Neuronal stem cell (in vitro differentiated cells): ENCODE measurements at regions not wholly inside any gene's neighbourhood (a gene's known extent, or its start where the extent isn't known, plus 50 kb on each side); places are given as distances from the start of the nearest gene placed in this dataset.

Experiments used
- DNase-seq: peaks from one replicate; pipeline ENCODE4 v3.0.0-alpha.2; 2013; ENCODE audit warnings: low spot score
- H2AFZ ChIP-seq: one replicate; pipeline ENCODE4 v1.6.1; 2013; ENCODE audit warnings: mild to moderate bottlenecking, low read length, inconsistent platforms
- H2AK5ac ChIP-seq: 2 replicates; pipeline ENCODE4 v1.6.1; 2013; ENCODE audit warnings: low read depth, mild to moderate bottlenecking, inconsistent platforms, low read length, moderate library complexity, mixed read lengths
- H2BK120ac ChIP-seq: 2 replicates; pipeline ENCODE4 v1.6.1; 2013; ENCODE audit warnings: low read depth, mild to moderate bottlenecking, inconsistent platforms, low read length, moderate library complexity, mixed read lengths
- H2BK12ac ChIP-seq: one replicate; pipeline ENCODE4 v1.6.1; 2013; ENCODE audit warnings: low read length, inconsistent platforms
- H2BK15ac ChIP-seq: 2 replicates; pipeline ENCODE4 v1.6.1; 2013; ENCODE audit warnings: mild to moderate bottlenecking, low read length, inconsistent platforms, mixed read lengths
- H2BK5ac ChIP-seq: one replicate; pipeline ENCODE4 v1.6.1; 2013; ENCODE audit warnings: inconsistent platforms, mild to moderate bottlenecking, low read length, moderate library complexity
- H3K14ac ChIP-seq: one replicate; pipeline ENCODE4 v1.6.1; 2013; ENCODE audit warnings: low read length, inconsistent platforms
- H3K18ac ChIP-seq: 2 replicates; pipeline ENCODE4 v1.6.1; 2013; ENCODE audit warnings: low read length, inconsistent platforms
- H3K23ac ChIP-seq: 2 replicates; pipeline ENCODE4 v1.6.1; 2013; ENCODE audit warnings: low read depth, mild to moderate bottlenecking, mixed read lengths, low read length, inconsistent platforms; ENCODE audit not compliant: poor library complexity
- H3K27ac ChIP-seq: replicated peaks from 3 replicates; pipeline ENCODE4 v1.5.1; 2013; ENCODE audit warnings: low read length, inconsistent platforms
- H3K27me3 ChIP-seq, 3 experiments: 2 replicates each; pipeline ENCODE4 v1.6.1; 2013; ENCODE audit warnings: low read length in 3 of 3, mild to moderate bottlenecking in 2 of 3, inconsistent platforms in 1 of 3, low read depth in 1 of 3, mixed read lengths in 1 of 3, moderate library complexity in 1 of 3; ENCODE audit not compliant: control insufficient read depth in 3 of 3, insufficient read depth in 3 of 3
- H3K36me3 ChIP-seq, 2 donors: replicated peaks in 1 of 2; 2 replicates each; pipeline ENCODE4 v1.6.1; 2013; ENCODE audit warnings: low read length in 2 of 2; ENCODE audit not compliant: control insufficient read depth in 2 of 2, insufficient read depth in 2 of 2
- H3K4ac ChIP-seq: 2 replicates; pipeline ENCODE4 v1.6.1; 2013; ENCODE audit warnings: inconsistent platforms, mild to moderate bottlenecking, low read length, moderate library complexity
- H3K4me1 ChIP-seq, 2 donors: 1 replicate in 1 of 2; 2 replicates in 1 of 2; pipeline ENCODE4 v1.6.1; 2013; ENCODE audit warnings: low read length in 2 of 2, low read depth in 1 of 2; ENCODE audit not compliant: control insufficient read depth in 2 of 2, insufficient read depth in 1 of 2
- H3K4me2 ChIP-seq: one replicate; pipeline ENCODE4 v1.6.1; 2013; ENCODE audit warnings: mild to moderate bottlenecking, low read length, inconsistent platforms; ENCODE audit not compliant: insufficient read depth, poor library complexity, severe bottlenecking
- H3K4me3 ChIP-seq, 2 donors: 2 replicates each; pipeline ENCODE4 v1.5.1; 2013; ENCODE audit warnings: low read length in 2 of 2, mild to moderate bottlenecking in 2 of 2, inconsistent platforms in 1 of 2, moderate library complexity in 1 of 2
- H3K79me1 ChIP-seq: one replicate; pipeline ENCODE4 v1.6.1; 2013; ENCODE audit warnings: low read depth, mild to moderate bottlenecking, inconsistent platforms, low read length, moderate library complexity
- H3K9ac ChIP-seq: one replicate; pipeline ENCODE4 v1.6.1; 2013; ENCODE audit warnings: mild to moderate bottlenecking, low read depth, low read length, inconsistent platforms; ENCODE audit not compliant: poor library complexity
- H3K9me3 ChIP-seq, 2 donors: replicated peaks in 1 of 2; 2 replicates each; pipeline versions ENCODE3 to v1.6.1; 2013; ENCODE audit warnings: low read length in 2 of 2, mild to moderate bottlenecking in 2 of 2, inconsistent platforms in 1 of 2, low read depth in 1 of 2, mixed read lengths in 1 of 2, moderate library complexity in 1 of 2; ENCODE audit not compliant: control insufficient read depth in 2 of 2, insufficient read depth in 1 of 2
- H4K8ac ChIP-seq: one replicate; pipeline ENCODE4 v1.6.1; 2013; ENCODE audit warnings: low read depth, mild to moderate bottlenecking, inconsistent platforms, low read length, moderate library complexity
- H4K91ac ChIP-seq: one replicate; pipeline ENCODE4 v1.6.1; 2013; ENCODE audit warnings: low read length, low read depth, mild to moderate bottlenecking, inconsistent platforms; ENCODE audit not compliant: poor library complexity
- WGBS, 2 donors: extraction: QIAGEN DNeasy Blood & Tissue Kit; methylation state at CpG; one replicate each; pipeline ENCODE4 v1.1.7; 2013; ENCODE audit warnings: missing lambda C conversion rate in 2 of 2, mixed read lengths in 1 of 2; ENCODE audit not compliant: insufficient read length in 2 of 2, insufficient replicate concordance in 1 of 2; ENCODE audit errors: extremely low coverage in 2 of 2; 5-methylcytosine and 5-hydroxymethylcytosine counted together

DNA sequence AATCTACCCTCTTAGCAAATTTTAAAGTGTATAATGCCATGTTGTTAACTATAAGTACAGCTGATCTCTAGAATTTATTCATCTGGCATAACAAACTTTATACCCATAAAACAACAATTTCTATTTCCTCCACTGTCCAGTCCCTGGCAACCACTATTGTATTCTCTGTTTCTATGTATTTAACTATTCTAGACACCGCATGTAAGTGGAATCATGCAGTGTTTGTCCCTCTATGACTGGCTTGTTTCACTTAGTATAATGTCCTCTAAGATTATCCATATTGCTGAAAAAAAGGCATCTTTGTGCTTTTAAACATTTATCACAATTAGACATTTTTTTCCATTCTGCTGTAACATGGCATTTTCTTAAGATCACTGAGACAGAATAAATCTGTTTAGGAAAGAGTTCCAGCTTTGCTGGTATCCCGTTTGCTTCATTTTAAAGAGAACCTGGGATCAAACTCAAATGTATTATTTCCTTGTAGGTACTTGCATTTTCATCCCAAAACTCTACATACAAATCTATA lies 1191.0 kb downstream of the SLITRK5 start:
- Histone ChIP-seq H2AFZ (no peak overlapping the region), H4K8ac (no peak overlapping the region), H3K79me1 (no peaks in the 10 kb centered on the region), H2BK12ac (no peak overlapping the region), H3K14ac (no peak overlapping the region), H2BK120ac (no peak overlapping the region), H3K23ac (no peak overlapping the region), H2BK15ac (no peak overlapping the region), H3K4me2 (no peak overlapping the region), H3K9me3 (no peaks in the 10 kb centered on the region), H3K9ac (no peak overlapping the region), H3K27me3 (no peaks in the 10 kb centered on the region), H3K4ac (no peak overlapping the region), H3K4me3 (no peak overlapping the region), H3K27ac (no peak overlapping the region), H4K91ac (no peak overlapping the region), H3K4me1 (no peaks in the 10 kb centered on the region), H2BK5ac (no peak overlapping the region), H3K36me3 (no peaks in the 10 kb centered on the region), H2AK5ac (no peak overlapping the region), H3K18ac (no peak overlapping the region)
- no peak for DNase-seq
- no CpG with 5 or more reads among the region's 2 CpGs for WGBS, 2 donors

DNA sequence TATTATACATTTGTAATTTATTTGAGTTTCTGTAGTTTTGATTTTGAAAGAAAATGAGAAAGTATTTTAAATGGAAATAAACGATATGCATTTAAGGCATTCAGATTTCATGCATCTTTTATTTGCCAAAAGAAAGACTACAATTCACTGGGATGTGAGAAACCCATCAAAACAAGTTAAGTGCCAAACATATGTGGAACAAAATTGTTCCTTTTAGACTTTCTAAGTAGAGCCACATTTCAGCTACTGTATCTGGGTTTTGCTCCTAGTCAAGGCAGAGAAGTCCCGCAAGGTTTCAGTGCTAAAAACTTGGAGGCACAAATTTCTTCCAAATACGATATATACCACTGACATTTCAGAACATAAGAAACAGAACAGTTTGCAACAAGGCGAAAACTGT lies 1191.9 kb downstream of the SLITRK5 start:
- Histone ChIP-seq H3K9me3 (no peaks in the 10 kb centered on the region), H3K4me1 (no peaks in the 10 kb centered on the region), H2BK5ac (no peak overlapping the region), H2AK5ac (no peak overlapping the region), H3K27ac (no peak overlapping the region), H3K4ac (no peak overlapping the region), H3K9ac (no peak overlapping the region), H3K79me1 (no peaks in the 10 kb centered on the region), H3K27me3 (no peaks in the 10 kb centered on the region), H4K91ac (no peak overlapping the region), H3K4me3 (no peak overlapping the region), H3K23ac (no peak overlapping the region), H2BK12ac (no peak overlapping the region), H2BK15ac (no peak overlapping the region), H3K4me2 (no peak overlapping the region), H3K14ac (no peak overlapping the region), H2AFZ (no peak overlapping the region), H3K18ac (no peak overlapping the region), H4K8ac (no peak overlapping the region), H2BK120ac (no peak overlapping the region), H3K36me3 (no peaks in the 10 kb centered on the region)
- no peak for DNase-seq
- WGBS, 2 donors: 100% methylated on average over 1 of the region's 4 CpGs; no CpG with 5 or more reads in 1 of the 2 donors

DNA sequence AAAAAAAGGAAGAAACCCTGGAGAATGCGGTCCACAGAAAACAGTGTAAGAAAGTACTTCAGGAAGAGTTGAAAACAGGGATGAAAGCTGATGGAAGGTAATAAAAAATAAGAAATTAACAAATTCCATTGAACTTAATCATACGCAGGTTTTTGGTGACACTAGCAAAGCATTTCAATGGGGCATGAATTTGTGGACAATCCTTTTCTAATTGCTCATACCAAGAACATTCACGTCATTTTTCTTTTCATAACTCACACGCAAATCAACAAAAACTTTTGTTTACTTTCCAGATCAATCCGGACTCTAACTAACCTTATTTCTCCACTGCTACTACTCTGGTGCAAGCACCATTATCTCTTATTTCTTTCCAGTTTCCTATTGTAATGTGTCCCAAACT lies 1195.0 kb downstream of the SLITRK5 start:
- H3K23ac ChIP-seq: no peak overlapping the region
- no peaks in the 10 kb centered on the region for H3K36me3 ChIP-seq
- no peak overlapping the region for H4K91ac ChIP-seq
- no peaks in the 10 kb centered on the region for H3K79me1 ChIP-seq
- no peak overlapping the region for H4K8ac ChIP-seq
- no peaks in the 10 kb centered on the region for H3K27me3 ChIP-seq
- H3K9ac ChIP-seq: no peak overlapping the region
- no peak for DNase-seq
- no peak overlapping the region for H3K14ac ChIP-seq
- H3K27ac ChIP-seq: no peak overlapping the region
- no peak overlapping the region for H3K4ac ChIP-seq
- H3K4me2 ChIP-seq: no peak overlapping the region
- 100% methylated on average over 2 to 3 of the region's 5 CpGs for WGBS, 2 donors
- H2BK15ac ChIP-seq: no peak overlapping the region
- no peak overlapping the region for H2BK120ac ChIP-seq
- H2BK12ac ChIP-seq: no peak overlapping the region
- H2AFZ ChIP-seq: no peak overlapping the region
- H3K4me1 ChIP-seq: no peaks in the 10 kb centered on the region
- no peaks in the 10 kb centered on the region for H3K9me3 ChIP-seq
- H3K4me3 ChIP-seq: no peak overlapping the region
- no peak overlapping the region for H2BK5ac ChIP-seq
- H3K18ac ChIP-seq: no peak overlapping the region
- H2AK5ac ChIP-seq: no peak overlapping the region

DNA sequence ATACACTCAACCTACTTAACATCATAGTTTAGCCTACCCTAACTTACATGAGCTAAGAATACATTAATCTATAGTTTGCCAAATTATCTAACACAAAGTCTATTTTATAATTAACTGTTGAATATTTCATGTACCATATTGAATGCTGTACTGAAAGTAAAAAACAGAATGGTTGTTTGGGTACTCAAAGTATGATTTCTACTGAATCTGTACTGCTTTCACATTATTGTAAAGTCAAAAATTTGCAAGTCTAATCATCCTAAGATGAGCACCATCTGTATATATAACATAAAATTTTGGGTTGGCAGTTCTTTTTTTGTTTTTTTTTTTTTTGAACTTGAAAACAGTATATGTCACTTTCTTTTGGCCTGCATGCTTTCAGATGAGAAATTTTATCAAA lies 1212.6 kb downstream of the SLITRK5 start:
- Histone ChIP-seq H3K4me2 (no peak overlapping the region), H4K91ac (no peak overlapping the region), H3K18ac (no peak overlapping the region), H3K4ac (no peak overlapping the region), H3K9ac (no peak overlapping the region), H4K8ac (no peak overlapping the region), H3K14ac (no peak overlapping the region), H2BK12ac (no peak overlapping the region), H2AFZ (no peak overlapping the region), H2AK5ac (no peak overlapping the region), H3K27me3 (no peaks in the 10 kb centered on the region), H3K4me1 (no peaks in the 10 kb centered on the region), H3K36me3 (no peaks in the 10 kb centered on the region), H2BK120ac (no peak overlapping the region), H3K4me3 (no peak overlapping the region), H3K23ac (no peak overlapping the region), H3K9me3 (no peaks in the 10 kb centered on the region), H3K27ac (no peak overlapping the region), H2BK15ac (no peak overlapping the region), H2BK5ac (no peak overlapping the region), H3K79me1 (no peaks in the 10 kb centered on the region)
- DNase-seq: no peak
